GM23248 (cell line): ENCODE measurements at regions not wholly inside any gene's neighbourhood (a gene's known extent, or its start where the extent isn't known, plus 50 kb on each side); places are given as distances from the start of the nearest gene placed in this dataset.
"Not testable (repeated sequence)": the region's sequence is repeated elsewhere in the genome, so short reads cannot be mapped to it uniquely, and the experiment has no call there.

Source experiments
- DNase-seq: peaks from one replicate; pipeline ENCODE4 v3.0.0-alpha.2; 2015
- H2AFZ ChIP-seq: fragments of 200-600 bp; sonication (generic); 2 replicates; pipeline ENCODE4 v1.6.1; 2016; ENCODE audit warnings: antibody characterized with exemption
- H3F3A ChIP-seq: fragments of 200-600 bp; sonication (generic); 2 replicates; pipeline ENCODE4 v1.6.1; 2016; ENCODE audit warnings: mild to moderate bottlenecking, antibody characterized with exemption, mixed run types; ENCODE audit not compliant: insufficient read depth
- H3K27ac ChIP-seq: fragments of 200-600 bp; sonication (generic); 2 replicates; pipeline ENCODE4 v1.5.1; 2016; ENCODE audit warnings: mild to moderate bottlenecking
- H3K27me3 ChIP-seq: fragments of 200-600 bp; sonication (generic); replicated peaks from 2 replicates; pipeline ENCODE4 v1.6.1; 2016; ENCODE audit warnings: mild to moderate bottlenecking; ENCODE audit not compliant: insufficient read depth
- H3K36me3 ChIP-seq: fragments of 200-600 bp; sonication (generic); 2 replicates; pipeline ENCODE4 v1.6.1; 2016; ENCODE audit warnings: low read depth, mild to moderate bottlenecking
- H3K4me1 ChIP-seq: fragments of 200-600 bp; sonication (generic); 2 replicates; pipeline ENCODE4 v1.6.1; 2016; ENCODE audit warnings: mild to moderate bottlenecking; ENCODE audit not compliant: insufficient read depth
- H3K4me2 ChIP-seq: fragments of 200-600 bp; sonication (generic); one replicate; pipeline ENCODE4 v1.6.1; 2016; ENCODE audit warnings: mild to moderate bottlenecking; ENCODE audit not compliant: unreplicated experiment
- H3K4me3 ChIP-seq: fragments of 200-600 bp; sonication (generic); 2 replicates; pipeline ENCODE4 v1.5.1; 2016; ENCODE audit warnings: mild to moderate bottlenecking
- H3K79me2 ChIP-seq: fragments of 200-600 bp; sonication (generic); 2 replicates; pipeline ENCODE4 v1.6.1; 2016; ENCODE audit warnings: mild to moderate bottlenecking; ENCODE audit not compliant: insufficient read depth
- H3K9ac ChIP-seq: fragments of 200-600 bp; sonication (generic); 2 replicates; pipeline ENCODE4 v1.6.1; 2016; ENCODE audit warnings: mild to moderate bottlenecking
- H3K9me2 ChIP-seq: fragments of 200-600 bp; sonication (generic); 2 replicates; pipeline ENCODE4 v1.6.1; 2016; ENCODE audit warnings: mixed run types, mild to moderate bottlenecking, moderate library complexity; ENCODE audit not compliant: insufficient read depth
- H3K9me3 ChIP-seq: fragments of 200-600 bp; sonication (generic); one replicate; pipeline ENCODE4 v1.6.1; 2017; ENCODE audit warnings: low read depth
- H4K20me1 ChIP-seq: fragments of 200-600 bp; sonication (generic); 2 replicates; pipeline ENCODE4 v1.6.0; 2016; ENCODE audit not compliant: insufficient read depth
- EZH2 ChIP-seq: fragments of 200-600 bp; sonication (generic); IDR thresholded peaks from 2 replicates; pipeline ENCODE4 v1.6.1; 2018; ENCODE audit warnings: antibody characterized with exemption, mild to moderate bottlenecking; ENCODE audit not compliant: insufficient read depth, poor library complexity, severe bottlenecking
- EZH2phosphoT487 ChIP-seq: fragments of 200-600 bp; sonication (generic); IDR thresholded peaks from 2 replicates; pipeline ENCODE4 v1.6.1; 2018; ENCODE audit warnings: antibody characterized with exemption, moderate library complexity, mild to moderate bottlenecking, low read depth; ENCODE audit not compliant: insufficient read depth
- WGBS, 2 experiments: methylation state at CpG; one replicate each; pipeline ENCODE4 v1.1.6; 2015 to 2017; ENCODE audit warnings: low lambda C conversion rate in 2 of 2, low coverage in 1 of 2; ENCODE audit errors: missing lambda C conversion rate in 2 of 2; 5-methylcytosine and 5-hydroxymethylcytosine counted together
- in situ Hi-C: fragments of 300-500 bp; cut with MboI; formaldehyde crosslinking; loops from 2 replicates; pipeline ENCODE4 v1.15.0; 2020

DNA sequence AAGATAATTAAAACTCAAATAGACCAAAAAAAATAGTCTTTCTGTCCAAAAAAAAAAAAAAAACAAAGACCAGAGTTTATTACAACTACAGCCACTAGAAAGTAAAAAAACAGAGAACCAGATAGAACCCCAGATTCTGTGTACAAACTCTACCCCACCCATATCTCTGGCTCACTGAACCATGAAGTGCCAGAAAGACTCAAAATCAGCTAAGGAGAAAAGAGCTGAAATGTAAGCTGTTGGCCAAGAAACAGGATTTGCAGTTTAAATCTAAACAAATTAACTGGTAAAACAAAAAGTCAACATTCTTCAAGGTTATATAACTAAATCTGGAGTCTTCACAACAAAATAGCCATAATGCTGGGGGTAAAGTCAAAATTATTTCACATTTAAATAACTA lies 278.9 kb downstream of the SEC16B start:
- H3K27ac ChIP-seq: no peak overlapping the region
- no peaks in the 10 kb centered on the region for H3K79me2 ChIP-seq
- TF ChIP-seq EZH2phosphoT487: no peak
- H3K9me2 ChIP-seq: no peaks in the 10 kb centered on the region
- DNase-seq: no peak
- no peak overlapping the region for H3K4me2 ChIP-seq
- no peaks in the 10 kb centered on the region for H3K9me3 ChIP-seq
- no peaks in the 10 kb centered on the region for H3F3A ChIP-seq
- no peak overlapping the region for H3K4me3 ChIP-seq
- H3K27me3 ChIP-seq: no peaks in the 10 kb centered on the region
- H3K9ac ChIP-seq: no peak overlapping the region
- no peaks in the 10 kb centered on the region for H3K4me1 ChIP-seq
- no peaks in the 10 kb centered on the region for H3K36me3 ChIP-seq
- no peak overlapping the region for H2AFZ ChIP-seq
- in situ Hi-C loops: no loop called here
- no peaks in the 10 kb centered on the region for H4K20me1 ChIP-seq

GRCh38 chr1:177687544-177687943 lies 282.3 kb downstream of the SEC16B start:
- Histone ChIP-seq H3K9ac (no peak overlapping the region), H3K27me3 (no peaks in the 10 kb centered on the region), H3K36me3 (no peaks in the 10 kb centered on the region), H3K9me3 (no peaks in the 10 kb centered on the region), H3K4me3 (no peak overlapping the region), H3K4me1 (no peaks in the 10 kb centered on the region), H3F3A (no peaks in the 10 kb centered on the region), H3K4me2 (no peak overlapping the region), H3K9me2 (no peaks in the 10 kb centered on the region), H3K27ac (no peak overlapping the region), H4K20me1 (no peaks in the 10 kb centered on the region), H3K79me2 (no peaks in the 10 kb centered on the region), H2AFZ (no peak overlapping the region)
- 14% methylated on average over 3 of the region's 3 CpGs for WGBS, 2 experiments
- in situ Hi-C loops: no loop called here
- DNase-seq: no peak
- no peak for TF ChIP-seq EZH2phosphoT487
- no peak for TF ChIP-seq EZH2

DNA sequence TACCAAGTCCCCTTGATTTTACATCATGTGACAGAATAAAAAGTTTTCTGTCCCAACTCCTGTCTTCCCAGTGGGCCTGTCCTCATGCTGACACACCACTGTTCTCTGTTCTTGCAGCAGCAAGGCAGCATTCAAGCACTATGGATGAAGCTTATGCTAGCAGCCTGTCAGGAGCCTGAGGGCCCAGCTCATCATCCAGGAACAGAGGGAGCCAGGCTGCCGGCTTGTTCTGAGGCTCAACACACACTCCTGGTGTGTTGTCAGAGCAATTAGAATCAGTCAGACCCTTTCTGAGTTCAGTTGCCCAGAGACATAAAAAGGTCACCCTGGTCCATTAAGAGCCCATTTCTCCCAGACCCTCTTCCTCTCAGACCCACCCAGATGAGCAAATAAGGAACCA lies 282.9 kb downstream of the SEC16B start:
- TF ChIP-seq EZH2 (no peak), EZH2phosphoT487 (no peak)
- Histone ChIP-seq H4K20me1 (no peaks in the 10 kb centered on the region), H3K27ac (no peak overlapping the region), H3K4me3 (no peak overlapping the region), H2AFZ (no peak overlapping the region), H3K36me3 (no peaks in the 10 kb centered on the region), H3K4me1 (no peaks in the 10 kb centered on the region), H3K9me2 (no peaks in the 10 kb centered on the region), H3K9me3 (no peaks in the 10 kb centered on the region), H3K9ac (no peak overlapping the region), H3K27me3 (no peaks in the 10 kb centered on the region), H3F3A (no peaks in the 10 kb centered on the region), H3K79me2 (no peaks in the 10 kb centered on the region), H3K4me2 (no peak overlapping the region)
- in situ Hi-C loops: no loop called here
- 0 to 6% methylated on average over 1 of the region's 1 CpG for WGBS, 2 experiments
- DNase-seq: no peak

GRCh38 chr1:177669161-177669560 lies 300.7 kb downstream of the SEC16B start:
- H3K4me3 ChIP-seq: no peak overlapping the region
- no peaks in the 10 kb centered on the region for H3K79me2 ChIP-seq
- H2AFZ ChIP-seq: no peak overlapping the region
- in situ Hi-C loops: no loop called here
- TF ChIP-seq EZH2 (no peak), EZH2phosphoT487 (no peak)
- no peaks in the 10 kb centered on the region for H3K27me3 ChIP-seq
- H3K9me2 ChIP-seq: no peaks in the 10 kb centered on the region
- no peak for DNase-seq
- no peaks in the 10 kb centered on the region for H3K36me3 ChIP-seq
- H3K9ac ChIP-seq: no peak overlapping the region
- H3K4me1 ChIP-seq: no peaks in the 10 kb centered on the region
- WGBS, 2 experiments: 11 to 16% methylated on average over 1 of the region's 1 CpG
- H3K9me3 ChIP-seq: no peaks in the 10 kb centered on the region
- no peak overlapping the region for H3K27ac ChIP-seq
- H3F3A ChIP-seq: no peaks in the 10 kb centered on the region
- no peak overlapping the region for H3K4me2 ChIP-seq
- H4K20me1 ChIP-seq: no peaks in the 10 kb centered on the region

DNA sequence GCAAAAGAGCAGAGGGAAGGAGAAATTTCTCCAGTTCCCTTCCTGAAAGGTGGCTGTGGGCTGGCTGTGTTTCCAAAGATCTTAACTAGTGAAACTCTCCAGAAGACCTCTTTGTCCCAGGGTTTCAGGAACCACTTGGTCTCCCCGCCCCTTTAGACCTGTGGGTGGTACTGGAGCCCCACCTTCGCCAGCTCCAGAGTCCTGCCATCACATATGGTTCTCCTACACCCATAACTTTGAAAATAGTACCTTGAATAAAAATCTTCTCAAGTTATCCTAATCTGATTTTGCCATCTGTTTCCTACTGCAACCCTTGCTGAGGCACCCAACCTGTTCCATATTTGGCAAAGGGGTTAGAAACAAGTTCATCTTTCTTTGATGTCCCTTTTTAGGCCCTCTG lies 303.9 kb downstream of the SEC16B start:
- no peak overlapping the region for H3K9ac ChIP-seq
- H3K4me1 ChIP-seq: no peaks in the 10 kb centered on the region
- no peaks in the 10 kb centered on the region for H3K9me2 ChIP-seq
- H3K27me3 ChIP-seq: no peaks in the 10 kb centered on the region; the same call in 1 of the 2 replicates
- no peak for DNase-seq
- H3K36me3 ChIP-seq: no peaks in the 10 kb centered on the region
- no peak overlapping the region for H3K27ac ChIP-seq
- H2AFZ ChIP-seq: no peak overlapping the region
- H4K20me1 ChIP-seq: no peaks in the 10 kb centered on the region
- H3K4me2 ChIP-seq: no peak overlapping the region
- H3F3A ChIP-seq: no peaks in the 10 kb centered on the region
- no peaks in the 10 kb centered on the region for H3K79me2 ChIP-seq
- 0 to 14% methylated on average over 2 of the region's 2 CpGs for WGBS, 2 experiments
- no peaks in the 10 kb centered on the region for H3K9me3 ChIP-seq
- H3K4me3 ChIP-seq: no peak overlapping the region
- no peak for TF ChIP-seq EZH2
- no peak for TF ChIP-seq EZH2phosphoT487
- in situ Hi-C loops: no loop called here

GRCh38 chr1:177664742-177665141 lies 305.1 kb downstream of the SEC16B start:
- H3K9me2 ChIP-seq, H3K9ac ChIP-seq, H3F3A ChIP-seq, H3K4me2 ChIP-seq, H3K4me1 ChIP-seq, H3K79me2 ChIP-seq, H4K20me1 ChIP-seq, H3K27me3 ChIP-seq, in situ Hi-C loops, H3K9me3 ChIP-seq, H3K4me3 ChIP-seq, H3K27ac ChIP-seq, H2AFZ ChIP-seq, DNase-seq, H3K36me3 ChIP-seq: not testable (repeated sequence)
- 31 to 41% methylated on average over 4 of the region's 4 CpGs for WGBS, 2 experiments
